GM23248 (cell line): ENCODE measurements at regions not wholly inside any gene's neighbourhood (a gene's known extent, or its start where the extent isn't known, plus 50 kb on each side); places are given as distances from the start of the nearest gene placed in this dataset.

Source experiments
- EZH2 ChIP-seq: fragments of 200-600 bp; sonication (generic); IDR thresholded peaks from 2 replicates; pipeline ENCODE4 v1.6.1; 2018; ENCODE audit warnings: antibody characterized with exemption, mild to moderate bottlenecking; ENCODE audit not compliant: insufficient read depth, poor library complexity, severe bottlenecking
- EZH2phosphoT487 ChIP-seq: fragments of 200-600 bp; sonication (generic); IDR thresholded peaks from 2 replicates; pipeline ENCODE4 v1.6.1; 2018; ENCODE audit warnings: antibody characterized with exemption, moderate library complexity, mild to moderate bottlenecking, low read depth; ENCODE audit not compliant: insufficient read depth

- no peak for TF ChIP-seq EZH2phosphoT487
- TF ChIP-seq EZH2: no peak
Measured at GRCh38 chr5:156181656-156182055, 145.3 kb upstream of the SGCD start.
